Right lobe of liver (tissue), 6 donors: ENCODE measurements at regions not wholly inside any gene's neighbourhood (a gene's known extent, or its start where the extent isn't known, plus 50 kb on each side); places are given as distances from the start of the nearest gene placed in this dataset.

ENCODE experiments used
- ATAC-seq, 4 donors: fragments of 200-7000 bp; cut with Tn5 transposase; one replicate each; pipeline ENCODE4 v1.9.1; 2020; ENCODE audit warnings: mild to moderate bottlenecking in 4 of 4, moderate library complexity in 4 of 4
- DNase-seq, 3 donors: peaks; one replicate each; pipeline ENCODE4 v3.0.0-alpha.2; 2020
- H3K27ac ChIP-seq, 3 donors: fragments of 200-600 bp; one replicate each; pipeline ENCODE4 v1.8.0; 2022
- H3K27me3 ChIP-seq, 2 donors: fragments of 200-600 bp; one replicate each; pipeline ENCODE4 v1.8.0; 2022
- H3K36me3 ChIP-seq, 4 donors: fragments of 200-600 bp; sonication (generic) in 1 of 4; one replicate each; pipeline versions ENCODE4 v1.5.1 to v1.8.0; 2017 to 2022; ENCODE audit warnings: control low read depth in 1 of 4
- H3K4me1 ChIP-seq, 4 donors: fragments of 200-600 bp; sonication (generic) in 1 of 4; one replicate each; pipeline versions ENCODE4 v1.5.1 to v1.8.0; 2017 to 2022; ENCODE audit warnings: control low read depth in 1 of 4
- H3K4me3 ChIP-seq, 3 donors: fragments of 200-600 bp; one replicate each; pipeline ENCODE4 v1.8.0; 2022
- H3K9me3 ChIP-seq, 4 donors: fragments of 200-600 bp; sonication (generic) in 1 of 4; one replicate each; pipeline versions ENCODE4 v1.5.1 to v1.8.0; 2017 to 2022; ENCODE audit warnings: control low read depth in 1 of 4
- POLR2A ChIP-seq: fragments of 450-650 bp; IDR thresholded peaks from one replicate; pipeline ENCODE4 v1.6.1; 2017; ENCODE audit warnings: antibody characterized with exemption, mild to moderate bottlenecking
- WGBS: methylation state at CpG from one replicate; pipeline ENCODE4 v1.1.6; 2018; ENCODE audit warnings: low coverage, low lambda C conversion rate; ENCODE audit not compliant: insufficient coverage; ENCODE audit errors: missing lambda C conversion rate; 5-methylcytosine and 5-hydroxymethylcytosine counted together
- intact Hi-C, 2 donors: fragments of 100-400 bp; cut with DNase I; formaldehyde crosslinking; loops; one replicate each; pipeline versions ENCODE4 v1.11.2 to v1.14.1; 2022
- TF ChIP-seq, protein P1 (sequence below), 4 donors: fragments of 200-600 bp in 3 of 4; fragments of 450-650 bp in 1 of 4; IDR thresholded peaks; one replicate each; pipeline versions ENCODE4 v1.5.1 to v1.8.0; 2016 to 2022; ENCODE audit warnings: antibody characterized with exemption in 4 of 4, mild to moderate bottlenecking in 2 of 4
- donor health status: DM: no; HTN: yes; CAD: no.
- donor health status: DM: no; HTN: no; CAD: no.
- donor health status: DM: no; HTN: no; CAD: no.
- donor health status: DM: no; HTN: yes; CAD: no.
- donor health status: DM: no; HTN: yes; CAD: no.

DNA sequence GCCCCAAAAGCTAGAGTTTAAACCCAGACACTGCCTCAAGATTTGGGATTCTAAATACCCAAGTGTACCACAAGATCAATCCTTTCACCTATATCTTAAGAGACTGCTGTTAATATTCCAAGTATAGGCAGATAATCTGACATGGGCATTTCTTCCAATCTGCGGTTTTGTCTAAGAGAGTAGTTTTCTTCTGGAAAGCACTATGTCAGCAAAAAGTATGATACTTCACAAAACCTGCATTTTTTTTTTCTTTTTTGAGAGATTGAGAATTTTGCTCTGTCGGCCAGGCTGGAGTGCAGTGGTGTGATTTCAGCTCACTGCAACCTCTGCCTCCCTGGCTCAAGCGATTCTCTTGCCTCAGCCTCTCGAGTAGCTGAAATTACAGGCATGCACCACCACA lies 190.7 kb upstream of the TYRP1 start:
- Histone ChIP-seq H3K27me3 (no peaks in the 10 kb centered on the region), H3K36me3 (no peaks in the 10 kb centered on the region), H3K27ac (no peak overlapping the region), H3K9me3 (no peaks in the 10 kb centered on the region), H3K4me3 (no peak overlapping the region), H3K4me1 (no peaks in the 10 kb centered on the region)
- ATAC-seq (no peak), DNase-seq (no peak)
- intact Hi-C loops, result no loop called here
- no peak for TF ChIP-seq POLR2A
- TF ChIP-seq, protein P1, sequence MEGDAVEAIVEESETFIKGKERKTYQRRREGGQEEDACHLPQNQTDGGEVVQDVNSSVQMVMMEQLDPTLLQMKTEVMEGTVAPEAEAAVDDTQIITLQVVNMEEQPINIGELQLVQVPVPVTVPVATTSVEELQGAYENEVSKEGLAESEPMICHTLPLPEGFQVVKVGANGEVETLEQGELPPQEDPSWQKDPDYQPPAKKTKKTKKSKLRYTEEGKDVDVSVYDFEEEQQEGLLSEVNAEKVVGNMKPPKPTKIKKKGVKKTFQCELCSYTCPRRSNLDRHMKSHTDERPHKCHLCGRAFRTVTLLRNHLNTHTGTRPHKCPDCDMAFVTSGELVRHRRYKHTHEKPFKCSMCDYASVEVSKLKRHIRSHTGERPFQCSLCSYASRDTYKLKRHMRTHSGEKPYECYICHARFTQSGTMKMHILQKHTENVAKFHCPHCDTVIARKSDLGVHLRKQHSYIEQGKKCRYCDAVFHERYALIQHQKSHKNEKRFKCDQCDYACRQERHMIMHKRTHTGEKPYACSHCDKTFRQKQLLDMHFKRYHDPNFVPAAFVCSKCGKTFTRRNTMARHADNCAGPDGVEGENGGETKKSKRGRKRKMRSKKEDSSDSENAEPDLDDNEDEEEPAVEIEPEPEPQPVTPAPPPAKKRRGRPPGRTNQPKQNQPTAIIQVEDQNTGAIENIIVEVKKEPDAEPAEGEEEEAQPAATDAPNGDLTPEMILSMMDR (IDR thresholded peaks at IDR 0.05), result no peak
- 48% methylated on average over 4 of the region's 4 CpGs for WGBS

DNA sequence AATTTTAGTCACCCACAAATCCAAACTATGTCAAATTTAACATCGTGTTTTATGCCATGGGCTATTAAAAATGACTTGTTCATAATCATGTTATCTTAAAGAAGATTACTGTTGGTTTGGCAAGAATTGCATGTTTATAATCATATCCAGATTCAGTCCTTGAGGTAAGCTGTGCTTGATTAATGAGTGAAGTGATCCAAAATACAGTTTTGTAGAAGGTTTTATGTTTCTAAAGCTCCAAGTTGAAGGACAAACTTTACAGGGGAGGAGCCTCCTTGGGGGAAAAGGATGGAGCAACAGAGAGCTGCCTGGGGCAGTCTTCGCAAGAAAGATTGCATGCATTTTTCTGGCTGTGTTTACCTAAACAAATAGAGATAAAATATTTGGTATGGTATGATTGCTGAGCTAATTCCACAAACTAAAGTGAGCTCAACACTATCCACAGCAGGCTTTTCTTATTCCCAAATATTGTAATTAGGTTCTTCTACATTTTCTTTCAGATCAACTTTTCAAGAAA lies 189.5 kb upstream of the TYRP1 start:
- H3K4me1 ChIP-seq, result no peaks in the 10 kb centered on the region
- no peaks in the 10 kb centered on the region for H3K9me3 ChIP-seq
- ATAC-seq (no peak), DNase-seq (no peak)
- intact Hi-C loops, result no loop called here
- TF ChIP-seq POLR2A, result no peak
- TF ChIP-seq, protein P1 (IDR thresholded peaks at IDR 0.05), result no peak
- H3K36me3 ChIP-seq, result no peaks in the 10 kb centered on the region
- H3K4me3 ChIP-seq, result no peak overlapping the region
- WGBS, result 28% methylated on average over 2 of the region's 2 CpGs
- H3K27me3 ChIP-seq, result no peaks in the 10 kb centered on the region
- no peak overlapping the region for H3K27ac ChIP-seq

DNA sequence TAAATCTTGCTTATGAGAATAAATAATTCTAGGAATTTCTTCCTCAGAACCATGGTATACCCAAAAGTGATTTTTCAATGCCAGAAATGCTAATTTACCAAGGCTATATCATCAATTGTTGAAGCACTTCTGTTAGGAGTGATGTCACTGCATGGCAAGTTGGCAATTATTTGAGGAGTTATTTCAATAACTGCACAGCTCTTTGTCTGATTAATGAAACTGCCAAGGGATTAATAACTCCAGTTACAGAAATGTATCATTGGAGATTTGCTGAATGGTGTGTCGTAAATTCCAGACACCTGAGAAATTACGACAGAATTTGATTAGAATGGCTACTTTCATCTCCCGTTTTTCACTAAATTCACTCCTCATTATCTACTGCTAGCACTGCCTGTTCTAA lies 182.6 kb upstream of the TYRP1 start:
- WGBS, result 19% methylated on average over 3 of the region's 3 CpGs
- TF ChIP-seq POLR2A, result no peak
- TF ChIP-seq, protein P1 (IDR thresholded peaks at IDR 0.05), result no peak
- Histone ChIP-seq H3K27ac (no peak overlapping the region), H3K4me1 (no peaks in the 10 kb centered on the region), H3K27me3 (no peaks in the 10 kb centered on the region), H3K36me3 (no peaks in the 10 kb centered on the region), H3K4me3 (no peak overlapping the region), H3K9me3 (no peaks in the 10 kb centered on the region)
- intact Hi-C loops, result no loop called here
- DNase-seq (no peak), ATAC-seq (no peak)

DNA sequence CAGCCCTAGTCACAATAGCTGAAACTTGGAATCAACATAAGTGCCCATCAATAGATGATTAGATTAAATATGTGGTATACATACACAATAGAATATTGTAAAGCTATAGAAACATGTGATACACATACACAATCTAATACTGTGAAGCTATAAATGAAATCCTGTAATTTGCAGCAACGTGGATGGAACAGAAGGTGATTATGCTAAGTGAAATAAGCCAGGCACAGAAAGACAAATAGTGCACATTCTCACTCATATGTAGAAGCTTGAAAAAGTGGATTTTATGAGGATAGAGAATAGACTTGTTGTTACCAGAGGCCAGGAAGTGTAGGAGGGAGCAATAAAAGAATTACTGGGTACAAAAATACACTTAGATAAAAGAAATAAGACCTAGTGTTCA lies 181.5 kb upstream of the TYRP1 start:
- ATAC-seq, result no peak
- TF ChIP-seq POLR2A, result no peak
- TF ChIP-seq, protein P1 (IDR thresholded peaks at IDR 0.05), result no peak

DNA sequence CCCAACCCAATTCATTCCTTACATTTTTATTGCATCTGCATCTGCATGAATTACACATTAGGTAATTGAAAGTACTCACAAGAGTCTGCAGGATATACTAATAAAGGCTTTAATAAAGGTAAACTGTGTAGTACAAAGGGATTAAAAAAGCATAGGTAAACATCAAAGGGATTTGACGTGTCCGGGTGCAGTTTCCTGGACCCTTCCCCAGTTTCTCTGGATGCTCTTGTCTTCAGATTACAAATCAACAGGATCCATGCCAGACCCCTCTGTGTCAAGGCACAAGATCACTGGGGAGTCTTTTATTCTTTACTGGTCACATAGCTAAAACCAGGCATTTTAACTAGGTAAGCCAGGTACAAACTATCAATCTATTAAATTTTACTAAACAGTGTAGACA lies 177.2 kb upstream of the TYRP1 start:
- Histone ChIP-seq H3K4me3 (no peak overlapping the region), H3K4me1 (no peaks in the 10 kb centered on the region), H3K27ac (no peak overlapping the region), H3K9me3 (no peaks in the 10 kb centered on the region), H3K36me3 (no peaks in the 10 kb centered on the region), H3K27me3 (no peaks in the 10 kb centered on the region)
- 72% methylated on average over 2 of the region's 2 CpGs for WGBS
- DNase-seq (no peak), ATAC-seq (no peak)
- intact Hi-C loops, result no loop called here
- TF ChIP-seq POLR2A, result no peak
- TF ChIP-seq, protein P1 (IDR thresholded peaks at IDR 0.05), result no peak

More for the DNA sequence above, 181.5 kb upstream of the TYRP1 start:
- intact Hi-C loops, result no loop called here
- WGBS, result 25% methylated on average over 1 of the region's 1 CpG
- Histone ChIP-seq H3K4me1 (no peaks in the 10 kb centered on the region), H3K36me3 (no peaks in the 10 kb centered on the region), H3K4me3 (no peak overlapping the region), H3K27ac (no peak overlapping the region), H3K27me3 (no peaks in the 10 kb centered on the region), H3K9me3 (no peaks in the 10 kb centered on the region)
- no peak for DNase-seq
